ENCODE measurements at regions not wholly inside any gene's neighbourhood (a gene's known extent, or its start where the extent isn't known, plus 50 kb on each side); places are given as distances from the start of the nearest gene placed in this dataset.
A peak's percentile ranks its signal among the peaks of the same experiment; 100 is the strongest.
"Not testable (repeated sequence)": the region's sequence is repeated elsewhere in the genome, so short reads cannot be mapped to it uniquely, and the experiment has no call there.

DNA sequence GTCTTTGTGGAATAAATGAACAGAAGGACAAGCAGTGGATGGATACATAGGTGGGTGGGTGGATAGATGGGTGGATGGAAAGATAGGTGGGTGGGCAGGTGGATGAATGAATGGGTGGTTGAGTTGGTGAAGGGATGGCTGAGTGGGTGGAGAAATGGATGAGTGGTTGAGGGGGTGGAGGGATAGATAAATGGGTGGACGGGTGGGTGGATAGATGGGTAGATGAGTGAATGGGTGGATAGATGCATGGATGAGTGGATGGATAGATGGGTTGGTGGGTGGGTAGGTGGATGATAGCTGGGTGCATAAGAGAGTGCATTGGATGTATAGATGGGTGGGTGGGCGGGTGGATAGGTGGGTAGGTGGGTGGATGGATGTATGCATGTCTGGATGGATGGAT is 63.5 kb downstream of the UNC93B1 start:
- DNase-seq; intact Hi-C loops (cut with DNase I); ATAC-seq; H3K9me3 ChIP-seq; H3K27me3 ChIP-seq; H3K36me3 ChIP-seq (replicated peaks in 1 of 2; ENCODE audit: insufficient read depth in 1 of 2, low read depth in 2 of 2); H3K4me1 ChIP-seq; H3K4me3 ChIP-seq; H3K27ac ChIP-seq: not testable (repeated sequence)
- WGBS, 2 donors = 58 to 69% methylated on average over 2 of the region's 2 CpGs

- ATAC-seq; H3K4me3 ChIP-seq; H3K27me3 ChIP-seq; H3K4me1 ChIP-seq; intact Hi-C loops (cut with DNase I); DNase-seq; H3K27ac ChIP-seq; H3K36me3 ChIP-seq (replicated peaks in 1 of 2; ENCODE audit: insufficient read depth in 1 of 2, low read depth in 2 of 2); H3K9me3 ChIP-seq: not testable (repeated sequence)
- WGBS, 2 donors = 23 to 27% methylated on average over 1 of the region's 4 CpGs
- TF ChIP-seq, protein P1, sequence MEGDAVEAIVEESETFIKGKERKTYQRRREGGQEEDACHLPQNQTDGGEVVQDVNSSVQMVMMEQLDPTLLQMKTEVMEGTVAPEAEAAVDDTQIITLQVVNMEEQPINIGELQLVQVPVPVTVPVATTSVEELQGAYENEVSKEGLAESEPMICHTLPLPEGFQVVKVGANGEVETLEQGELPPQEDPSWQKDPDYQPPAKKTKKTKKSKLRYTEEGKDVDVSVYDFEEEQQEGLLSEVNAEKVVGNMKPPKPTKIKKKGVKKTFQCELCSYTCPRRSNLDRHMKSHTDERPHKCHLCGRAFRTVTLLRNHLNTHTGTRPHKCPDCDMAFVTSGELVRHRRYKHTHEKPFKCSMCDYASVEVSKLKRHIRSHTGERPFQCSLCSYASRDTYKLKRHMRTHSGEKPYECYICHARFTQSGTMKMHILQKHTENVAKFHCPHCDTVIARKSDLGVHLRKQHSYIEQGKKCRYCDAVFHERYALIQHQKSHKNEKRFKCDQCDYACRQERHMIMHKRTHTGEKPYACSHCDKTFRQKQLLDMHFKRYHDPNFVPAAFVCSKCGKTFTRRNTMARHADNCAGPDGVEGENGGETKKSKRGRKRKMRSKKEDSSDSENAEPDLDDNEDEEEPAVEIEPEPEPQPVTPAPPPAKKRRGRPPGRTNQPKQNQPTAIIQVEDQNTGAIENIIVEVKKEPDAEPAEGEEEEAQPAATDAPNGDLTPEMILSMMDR (IDR thresholded peaks at IDR 0.05) = peak in 1 of 7 experiments; percentile 20
Observed at GRCh38 chr11:67938964-67939363, 64.9 kb downstream of the UNC93B1 start.

DNA sequence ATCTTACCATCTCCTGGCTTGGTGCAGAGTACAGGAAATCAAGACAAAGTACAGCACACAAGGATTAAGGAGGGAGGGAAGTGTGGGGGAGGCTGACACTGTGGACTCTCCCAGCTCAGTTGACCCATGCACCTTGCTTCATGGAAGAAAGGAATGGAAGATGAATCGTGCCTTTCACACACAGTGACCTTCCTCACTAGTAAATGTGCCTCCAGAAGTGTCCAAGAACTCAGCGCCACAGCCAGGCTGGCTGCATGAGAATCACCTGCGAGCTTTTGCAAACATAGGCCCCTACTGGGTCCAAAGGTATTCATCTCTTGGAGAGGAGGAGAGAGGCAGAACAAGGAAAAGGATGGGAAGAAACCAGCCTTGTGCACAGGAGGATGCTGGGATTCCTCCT is 65.5 kb downstream of the UNC93B1 start:
- H3K36me3 ChIP-seq (replicated peaks in 1 of 2; ENCODE audit: insufficient read depth in 1 of 2, low read depth in 2 of 2); H3K27ac ChIP-seq; ATAC-seq; H3K9me3 ChIP-seq; H3K27me3 ChIP-seq; H3K4me3 ChIP-seq; intact Hi-C loops (cut with DNase I); H3K4me1 ChIP-seq; DNase-seq: not testable (repeated sequence)
- WGBS, 2 donors = 24 to 45% methylated on average over 3 of the region's 3 CpGs

- H3K27me3 ChIP-seq; DNase-seq; ATAC-seq; H3K4me1 ChIP-seq; intact Hi-C loops (cut with DNase I); H3K27ac ChIP-seq; H3K9me3 ChIP-seq; H3K4me3 ChIP-seq; H3K36me3 ChIP-seq (replicated peaks in 1 of 2; ENCODE audit: insufficient read depth in 1 of 2, low read depth in 2 of 2): not testable (repeated sequence)
- 65 to 77% methylated on average over 5 to 7 of the region's 7 CpGs for WGBS, 2 donors
Observed at GRCh38 chr11:67923565-67923964, 80.3 kb downstream of the UNC93B1 start.

GRCh38 chr11:67920546-67920945 is 83.4 kb downstream of the UNC93B1 start:
- DNase-seq; H3K36me3 ChIP-seq (replicated peaks in 1 of 2; ENCODE audit: insufficient read depth in 1 of 2, low read depth in 2 of 2); H3K27ac ChIP-seq; H3K9me3 ChIP-seq; intact Hi-C loops (cut with DNase I); H3K4me1 ChIP-seq; ATAC-seq; H3K4me3 ChIP-seq; H3K27me3 ChIP-seq: not testable (repeated sequence)
- 55 to 67% methylated on average over 6 of the region's 6 CpGs for WGBS, 2 donors

- H3K9me3 ChIP-seq; H3K27ac ChIP-seq; H3K4me3 ChIP-seq; H3K4me1 ChIP-seq; H3K36me3 ChIP-seq (replicated peaks in 1 of 2; ENCODE audit: insufficient read depth in 1 of 2, low read depth in 2 of 2); H3K27me3 ChIP-seq; intact Hi-C loops (cut with DNase I); DNase-seq; ATAC-seq: not testable (repeated sequence)
- 72 to 88% methylated on average over 3 of the region's 3 CpGs for WGBS, 2 donors
Observed at GRCh38 chr11:67912184-67912583, 91.7 kb downstream of the UNC93B1 start.

DNA sequence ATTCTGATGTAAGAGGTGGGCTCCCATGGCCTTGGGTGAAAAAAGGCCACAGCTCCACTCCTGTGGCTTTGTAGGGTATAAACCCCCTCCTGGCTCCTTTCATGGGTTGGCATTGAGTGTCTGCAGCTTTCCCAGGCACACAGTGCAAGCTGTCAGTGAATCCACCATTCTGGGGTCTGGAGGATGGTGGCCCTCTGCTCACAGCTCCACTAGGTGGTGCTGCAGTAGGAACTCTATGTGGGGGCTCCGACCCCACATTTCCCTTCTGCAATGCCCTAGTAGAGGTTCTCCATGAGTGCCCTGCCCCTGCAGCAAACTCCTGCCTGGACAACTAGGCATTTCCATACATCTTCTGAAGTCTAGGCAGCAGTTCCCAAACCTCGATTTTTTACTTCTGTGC is 92.7 kb downstream of the UNC93B1 start:
- H3K27ac ChIP-seq; intact Hi-C loops (cut with DNase I); DNase-seq; H3K27me3 ChIP-seq; ATAC-seq; H3K4me3 ChIP-seq; H3K9me3 ChIP-seq; H3K4me1 ChIP-seq; H3K36me3 ChIP-seq (replicated peaks in 1 of 2; ENCODE audit: insufficient read depth in 1 of 2, low read depth in 2 of 2): not testable (repeated sequence)
- 45 to 60% methylated on average over 2 of the region's 2 CpGs for WGBS, 2 donors

- H3K9me3 ChIP-seq; H3K27me3 ChIP-seq; H3K4me3 ChIP-seq; DNase-seq; H3K27ac ChIP-seq; H3K36me3 ChIP-seq (replicated peaks in 1 of 2; ENCODE audit: insufficient read depth in 1 of 2, low read depth in 2 of 2); H3K4me1 ChIP-seq; ATAC-seq; intact Hi-C loops (cut with DNase I): not testable (repeated sequence)
- WGBS, 2 donors = 89 to 94% methylated on average over 1 of the region's 1 CpG
Observed at GRCh38 chr11:67910803-67911202, 93.1 kb downstream of the UNC93B1 start.

DNA sequence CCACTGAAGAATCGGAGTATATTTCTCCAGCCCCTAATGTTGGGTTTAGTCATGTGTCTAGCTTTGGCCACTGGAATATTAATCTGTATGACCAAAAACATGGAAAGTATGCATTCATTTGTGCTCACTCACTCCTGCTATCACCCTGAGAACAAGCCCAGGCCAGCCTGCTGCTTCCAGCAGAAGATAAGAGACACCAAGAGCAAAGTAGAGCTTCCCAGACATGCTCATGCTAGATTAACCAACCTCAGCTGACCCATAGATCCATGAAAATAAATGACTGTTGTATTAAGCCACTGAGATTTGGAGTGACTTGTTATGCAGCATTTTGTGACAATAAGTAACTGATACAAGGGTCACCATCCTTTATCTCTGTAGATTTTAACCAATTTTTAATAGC is 96.9 kb downstream of the UNC93B1 start:
- H3K9me3 ChIP-seq; H3K27me3 ChIP-seq; H3K4me1 ChIP-seq; ATAC-seq; H3K4me3 ChIP-seq; DNase-seq; intact Hi-C loops (cut with DNase I); H3K36me3 ChIP-seq (replicated peaks in 1 of 2; ENCODE audit: insufficient read depth in 1 of 2, low read depth in 2 of 2); H3K27ac ChIP-seq: not testable (repeated sequence)
- WGBS, 2 donors = 88 to 100% methylated on average over 1 of the region's 1 CpG

DNA sequence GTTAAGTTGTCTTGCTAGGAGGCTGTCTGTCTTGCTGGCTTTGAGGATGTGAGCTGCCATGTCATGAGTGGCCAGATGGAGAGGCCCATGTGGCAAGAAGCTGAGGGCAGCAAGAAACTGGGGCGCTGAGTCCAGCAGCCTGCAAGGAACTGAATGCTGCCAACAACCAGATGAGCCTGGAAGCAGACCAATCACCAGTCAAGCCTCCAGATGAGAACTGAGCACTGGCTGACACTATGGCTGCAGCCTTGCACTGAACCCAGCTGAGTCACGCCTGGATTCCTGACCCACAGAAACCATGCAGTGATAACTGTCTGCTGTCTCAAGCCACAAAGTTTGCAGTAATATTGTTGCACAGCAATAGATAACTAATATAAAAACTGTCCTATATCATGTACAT is 104.4 kb downstream of the UNC93B1 start:
- ATAC-seq; H3K4me1 ChIP-seq; H3K27me3 ChIP-seq; intact Hi-C loops (cut with DNase I); H3K4me3 ChIP-seq; H3K27ac ChIP-seq; H3K36me3 ChIP-seq (replicated peaks in 1 of 2; ENCODE audit: insufficient read depth in 1 of 2, low read depth in 2 of 2); H3K9me3 ChIP-seq: not testable (repeated sequence)
- peak in 1 of 4 donors; percentile 7 for DNase-seq
- WGBS, 2 donors = 47% methylated on average over 2 of the region's 2 CpGs; no CpG with 5 or more reads in 1 of the 2 donors

DNA sequence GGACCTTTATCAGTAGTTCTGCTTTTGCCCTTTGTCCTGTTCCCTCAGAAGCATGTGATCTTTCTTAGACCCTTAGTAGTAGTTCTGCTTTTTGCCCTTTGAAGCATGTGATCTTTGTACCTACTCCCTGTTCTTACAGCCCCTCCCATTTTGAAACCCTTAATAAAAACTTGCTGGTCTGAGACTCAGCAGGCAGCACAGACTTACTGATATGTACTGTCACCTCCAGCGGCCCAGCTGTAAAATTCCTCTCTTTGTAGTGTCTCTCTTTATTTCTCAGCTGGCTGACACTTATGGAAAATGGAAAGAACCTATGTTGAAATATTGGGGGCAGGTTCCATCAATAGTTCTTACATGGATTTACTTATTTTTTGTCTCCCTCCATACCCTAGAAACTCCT is 110.4 kb downstream of the UNC93B1 start:
- H3K4me1 ChIP-seq; H3K36me3 ChIP-seq (replicated peaks in 1 of 2; ENCODE audit: insufficient read depth in 1 of 2, low read depth in 2 of 2); H3K4me3 ChIP-seq; H3K9me3 ChIP-seq; DNase-seq; H3K27me3 ChIP-seq; H3K27ac ChIP-seq; ATAC-seq; intact Hi-C loops (cut with DNase I): not testable (repeated sequence)
- 63 to 85% methylated on average over 1 of the region's 1 CpG for WGBS, 2 donors

GRCh38 chr11:67889646-67890045 is 114.3 kb downstream of the UNC93B1 start:
- H3K36me3 ChIP-seq (replicated peaks in 1 of 2; ENCODE audit: insufficient read depth in 1 of 2, low read depth in 2 of 2); H3K9me3 ChIP-seq; intact Hi-C loops (cut with DNase I); H3K27ac ChIP-seq; H3K4me3 ChIP-seq; H3K27me3 ChIP-seq; DNase-seq; ATAC-seq: not testable (repeated sequence)
- 66 to 70% methylated on average over 4 of the region's 4 CpGs for WGBS, 2 donors
- peaks cover 11% of the 10 kb centered on the region for H3K4me1 ChIP-seq
